NT2/D1 (cell line): ENCODE measurements at regions not wholly inside any gene's neighbourhood (a gene's known extent, or its start where the extent isn't known, plus 50 kb on each side); places are given as distances from the start of the nearest gene placed in this dataset.

ENCODE experiments used
- SUZ12 ChIP-seq: IDR thresholded peaks from 2 replicates; pipeline ENCODE4 v1.6.1; 2011; ENCODE audit not compliant: insufficient read length, insufficient read depth; ENCODE audit errors: extremely low read depth
- YY1 ChIP-seq: IDR thresholded peaks from 2 replicates; pipeline ENCODE4 v1.6.1; 2011; ENCODE audit not compliant: insufficient read length, insufficient read depth
- ZNF274 ChIP-seq: IDR thresholded peaks from 2 replicates; pipeline ENCODE4 v1.6.1; 2011; ENCODE audit warnings: mild to moderate bottlenecking, low read depth, low read length

DNA sequence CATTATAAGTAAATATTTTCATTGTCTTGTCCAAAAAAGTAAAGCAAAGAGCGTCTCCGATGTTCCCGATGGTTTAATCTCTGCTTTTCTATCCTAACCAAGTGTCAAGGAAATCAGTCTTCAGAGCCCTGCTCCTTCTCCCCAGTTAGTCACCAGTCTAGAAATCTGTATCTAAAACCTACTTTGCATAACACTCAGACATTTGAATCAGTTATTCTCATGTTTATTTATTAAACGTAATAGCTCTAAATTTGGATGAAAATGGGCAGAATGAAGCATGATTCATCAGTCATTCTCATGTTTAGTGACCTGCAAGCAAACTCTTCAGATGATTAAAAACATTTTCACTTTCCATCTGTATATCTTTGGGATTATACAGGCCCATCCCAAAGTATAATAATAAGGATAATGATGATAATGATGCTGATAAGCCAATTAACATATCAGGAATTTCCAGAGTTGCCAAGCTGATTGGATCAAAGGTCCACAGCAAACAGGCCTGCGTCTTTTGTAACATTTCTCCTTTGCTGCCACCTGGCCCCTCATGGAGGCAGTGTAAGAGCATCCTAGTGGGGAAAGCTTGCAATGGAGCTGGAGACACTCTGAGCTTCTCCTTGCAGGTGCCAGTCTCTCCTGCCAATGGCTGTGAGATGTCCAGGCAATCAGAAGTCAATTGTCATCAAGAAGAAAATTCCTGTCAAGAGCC, 273.9 kb downstream of the IGSF11 start:
- TF ChIP-seq YY1 (no peak), ZNF274 (no peak), SUZ12 (no peak)
